ENCODE measurements at regions not wholly inside any gene's neighbourhood (a gene's known extent, or its start where the extent isn't known, plus 50 kb on each side); places are given as distances from the start of the nearest gene placed in this dataset.

DNA sequence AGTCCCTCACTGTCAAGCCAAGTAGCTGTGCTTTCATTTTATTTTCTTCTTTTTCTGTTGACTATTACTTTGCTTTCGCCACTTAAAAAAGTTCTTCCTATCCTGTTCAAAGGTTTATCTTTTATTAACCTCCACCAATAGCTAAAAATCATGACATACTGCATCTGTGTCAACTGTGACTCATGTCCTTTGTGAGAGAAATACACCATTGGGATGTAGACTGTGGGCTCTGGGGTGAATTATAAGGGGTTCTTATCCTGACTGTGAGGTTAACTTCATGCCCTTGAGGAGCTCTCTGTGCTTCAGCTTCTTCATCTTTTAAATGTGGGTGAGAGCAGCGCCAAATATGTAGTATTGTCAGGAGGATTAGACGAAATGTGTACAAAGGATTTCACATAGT, 71.9 kb upstream of the ANKRD30A start:
- TF ChIP-seq CTCF (IDR thresholded peaks at IDR 0.05) (no peak), POLR2A (IDR thresholded peaks at IDR 0.05) (no peak)
